ENCODE measurements at regions not wholly inside any gene's neighbourhood (a gene's known extent, or its start where the extent isn't known, plus 50 kb on each side); places are given as distances from the start of the nearest gene placed in this dataset.
A peak's percentile ranks its signal among the peaks of the same experiment; 100 is the strongest.

DNA sequence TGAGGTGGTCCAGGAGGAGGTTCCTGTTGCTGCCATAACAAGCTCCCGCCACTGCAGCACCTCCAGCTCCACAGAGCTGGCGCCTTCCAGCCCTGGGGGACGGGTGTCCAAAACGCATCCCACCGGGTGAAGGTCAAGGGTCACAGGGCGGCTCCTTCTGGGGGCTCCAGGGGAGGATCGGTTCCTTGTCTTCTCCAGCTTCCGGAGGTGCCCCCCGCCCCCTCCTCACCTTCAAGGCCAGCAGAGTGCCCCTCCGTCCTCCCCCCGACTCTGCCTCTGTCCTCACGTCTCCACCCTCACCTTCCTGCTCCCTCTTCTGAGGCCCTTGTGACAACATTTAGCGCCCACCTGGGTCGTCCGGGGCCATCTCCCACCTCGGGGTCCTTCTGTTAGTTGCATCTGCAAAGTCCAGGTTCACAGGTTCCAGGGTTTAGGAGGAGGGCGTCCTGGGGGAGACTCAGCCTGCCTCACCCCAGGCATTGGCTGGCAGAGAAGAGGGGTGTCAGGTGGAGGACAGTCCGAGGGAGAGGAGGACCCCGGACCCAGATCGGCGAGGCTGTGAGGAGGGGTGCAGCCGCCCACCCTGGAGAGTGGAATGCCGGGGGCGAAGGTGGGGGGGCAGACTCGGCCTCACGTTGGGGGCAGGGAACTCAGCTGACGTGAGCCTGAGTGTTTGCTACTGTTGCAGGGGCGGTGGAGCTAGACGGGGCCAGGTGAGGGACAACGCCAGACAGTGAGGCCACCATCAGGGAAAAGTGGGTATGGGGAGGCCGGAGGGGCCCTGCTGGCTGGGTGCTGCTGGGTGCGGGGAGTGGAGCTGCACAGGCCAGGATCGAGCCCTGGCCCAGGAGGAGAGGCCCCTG, 205.5 kb upstream of the C14orf180 start:
- DNase-seq: no peak

- no peak for DNase-seq
Observed at GRCh38 chr14:104374718-104375080, 204.9 kb upstream of the C14orf180 start.

DNA sequence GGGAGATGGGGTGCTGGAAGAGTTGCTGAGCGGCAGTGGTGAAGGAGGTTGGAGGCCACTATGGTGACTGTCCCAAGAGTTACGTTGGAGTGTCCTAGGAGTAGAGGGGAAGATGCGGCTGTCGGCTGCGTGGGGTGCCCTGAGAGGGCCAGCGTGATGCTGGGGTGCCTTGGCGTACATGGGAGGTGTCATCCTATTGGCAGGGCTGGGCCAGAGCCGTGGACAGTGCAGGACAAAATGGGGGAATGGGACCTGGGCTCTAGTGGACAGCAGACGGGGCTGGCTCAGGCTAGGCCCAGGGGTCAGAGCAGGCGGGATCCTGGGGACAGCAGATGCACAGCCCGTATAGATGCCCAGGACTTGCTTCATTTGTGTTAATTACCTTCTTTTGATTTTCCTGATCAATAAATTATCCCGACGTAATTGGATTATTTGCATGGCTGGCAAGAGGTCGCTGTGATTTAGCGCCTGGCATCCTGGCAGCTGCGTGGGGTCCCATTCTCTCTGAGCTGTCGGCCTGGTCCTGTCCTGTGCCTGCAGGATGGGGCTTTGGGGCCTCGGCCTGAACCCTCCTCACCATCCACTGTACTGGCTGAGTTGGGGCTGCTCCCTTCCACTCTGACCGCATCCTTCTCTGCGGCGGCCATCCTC, 203.9 kb upstream of the C14orf180 start:
- DNase-seq: no peak

DNA sequence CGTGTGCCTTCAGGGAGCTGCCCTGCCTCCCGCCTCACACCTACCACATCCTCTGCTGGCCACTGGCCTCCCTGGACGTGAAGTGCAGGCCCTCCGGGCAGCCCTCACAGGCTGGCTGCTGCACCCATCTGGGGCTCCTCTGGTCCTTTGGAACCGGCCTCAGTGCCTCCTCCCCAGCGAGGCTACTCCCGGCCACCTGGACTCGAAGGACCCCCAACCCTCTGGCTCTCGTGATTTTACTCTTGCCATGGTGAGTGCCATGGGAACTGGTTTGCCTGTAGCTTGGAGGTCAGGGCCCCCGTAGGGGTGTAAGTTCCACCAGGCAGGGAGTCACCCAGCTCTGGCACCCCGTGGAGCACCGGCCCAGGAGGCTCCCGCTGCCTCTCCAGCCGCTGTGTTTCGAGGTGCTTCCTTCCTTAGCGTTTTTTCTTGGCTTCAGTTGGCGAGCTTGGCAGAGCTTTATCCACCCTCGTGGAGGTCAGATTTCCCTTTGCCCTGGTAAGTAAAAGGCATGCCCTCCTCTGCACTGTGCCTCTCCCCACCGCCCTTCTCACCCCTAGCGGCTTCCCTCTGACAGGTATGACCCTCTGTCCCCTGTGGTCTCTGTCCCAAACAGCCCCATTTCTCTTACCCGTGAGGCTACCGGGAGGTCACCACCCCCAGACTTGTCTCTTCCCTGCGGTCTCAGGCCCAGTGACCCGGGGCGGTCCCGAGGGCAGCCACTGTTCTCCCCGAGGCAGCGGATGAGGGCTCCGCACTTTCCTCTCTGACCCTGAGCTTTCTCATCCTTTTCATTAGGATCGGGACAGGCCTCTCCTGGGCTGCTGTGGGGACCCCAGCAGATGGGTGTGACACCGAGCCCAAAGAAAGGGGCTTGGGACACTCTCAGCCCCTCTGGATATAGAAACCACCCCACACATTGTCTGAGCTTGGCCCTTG, 203.1 kb upstream of the C14orf180 start:
- DNase-seq: no peak

DNA sequence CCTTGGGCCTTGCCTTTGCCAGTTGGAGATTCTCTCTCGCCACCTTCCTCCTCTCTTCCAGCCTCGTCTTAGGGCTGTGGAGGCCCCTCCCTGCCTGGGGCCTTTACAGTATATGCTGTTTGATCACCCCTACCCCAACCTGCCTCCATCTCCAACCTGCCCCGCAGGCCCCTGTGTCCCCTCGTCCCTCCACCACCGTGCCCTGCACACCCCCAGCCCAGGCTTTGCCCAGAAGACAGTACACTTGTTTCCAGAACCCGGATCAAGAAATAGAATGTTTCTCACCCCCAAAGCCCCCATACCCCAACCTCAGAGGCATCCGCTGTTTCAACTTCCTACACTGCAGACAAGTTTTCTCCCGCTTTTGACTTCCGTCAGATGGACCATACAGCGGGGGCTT, 202.3 kb upstream of the C14orf180 start:
- DNase-seq: no peak

- DNase-seq: no peak
Observed at GRCh38 chr14:104378698-104379113, 200.9 kb upstream of the C14orf180 start.

- no peak for DNase-seq
Observed at GRCh38 chr14:104382361-104383087, 197.0 kb upstream of the C14orf180 start.

- no peak for DNase-seq
Observed at GRCh38 chr14:104383088-104383995, 196.2 kb upstream of the C14orf180 start.

DNA sequence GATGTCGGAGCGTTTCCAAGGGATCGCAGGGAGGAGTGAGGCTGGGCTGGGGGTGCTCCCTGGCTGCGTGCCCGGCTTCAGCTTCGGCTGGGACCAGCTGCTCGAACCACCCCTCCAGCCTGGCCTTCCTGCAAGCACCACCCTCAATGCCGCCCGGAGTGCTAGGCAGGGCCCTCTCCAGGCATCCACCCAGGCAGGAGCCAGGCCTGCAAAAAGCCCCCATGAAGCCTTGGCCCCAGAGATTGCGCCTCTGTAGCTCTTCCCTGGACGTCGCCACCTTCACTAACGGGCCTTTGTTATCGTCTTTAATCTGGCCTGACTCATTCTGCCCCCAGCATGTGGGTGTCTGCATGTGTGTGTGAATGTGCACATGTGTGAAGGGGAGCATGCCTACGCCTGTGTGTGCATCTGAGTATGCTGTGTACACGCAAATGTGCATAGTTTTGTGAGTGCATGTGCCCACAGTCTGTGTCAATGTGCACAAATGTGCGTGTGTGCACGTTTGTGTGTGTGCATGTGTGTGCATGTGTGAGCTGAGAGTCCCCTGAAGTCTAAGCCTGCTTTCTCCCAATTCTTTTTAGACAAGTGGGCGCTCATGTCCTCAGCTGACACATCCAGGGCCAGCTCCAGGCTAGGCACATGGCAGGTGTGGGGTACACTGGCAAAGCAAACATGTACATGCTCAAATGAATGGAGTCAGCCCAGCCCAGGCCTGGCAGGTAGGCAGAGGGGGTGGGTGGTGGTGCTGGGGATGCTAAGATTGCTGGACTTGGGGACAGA, 195.4 kb upstream of the C14orf180 start:
- peak in 1 of 2 experiments; percentile 17 for DNase-seq

GRCh38 chr14:104384776-104385071, 194.8 kb upstream of the C14orf180 start:
- no peak for DNase-seq

- no peak for DNase-seq
Observed at GRCh38 chr14:104385111-104385510, 194.5 kb upstream of the C14orf180 start.

DNA sequence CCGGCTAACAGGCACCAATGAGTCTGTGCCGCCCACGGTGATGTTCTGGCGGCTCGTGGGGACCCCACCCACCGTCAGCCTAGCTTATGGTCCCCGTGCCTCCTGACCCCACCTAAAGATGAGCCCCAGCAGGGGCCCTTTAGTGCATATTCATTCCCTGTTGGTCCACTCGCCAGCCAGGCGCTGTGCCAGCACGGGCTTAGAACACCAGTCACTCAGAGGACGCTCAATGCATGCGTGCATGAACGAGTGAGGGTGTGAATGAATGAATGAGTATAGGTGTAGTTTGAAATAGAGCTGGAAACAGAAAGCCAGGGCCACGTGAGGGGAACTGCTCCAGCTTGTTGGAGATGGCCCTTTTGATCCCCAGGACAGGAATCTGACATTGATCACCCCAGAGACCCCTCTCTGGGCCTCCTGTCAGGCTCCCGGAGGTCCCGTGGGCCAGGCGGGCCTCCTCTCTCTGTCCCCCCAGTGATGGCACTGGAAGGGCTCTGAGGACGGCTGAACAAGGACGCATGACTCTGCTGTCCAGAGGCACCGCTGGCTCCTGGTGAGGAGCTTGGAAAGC, 193.9 kb upstream of the C14orf180 start:
- no peak for DNase-seq

- no peak for DNase-seq
Observed at GRCh38 chr14:104386151-104386841, 193.3 kb upstream of the C14orf180 start.

- DNase-seq: no peak
Observed at GRCh38 chr14:104387022-104388010, 192.2 kb upstream of the C14orf180 start.

- no peak for DNase-seq
Observed at GRCh38 chr14:104388011-104388521, 191.5 kb upstream of the C14orf180 start.

DNA sequence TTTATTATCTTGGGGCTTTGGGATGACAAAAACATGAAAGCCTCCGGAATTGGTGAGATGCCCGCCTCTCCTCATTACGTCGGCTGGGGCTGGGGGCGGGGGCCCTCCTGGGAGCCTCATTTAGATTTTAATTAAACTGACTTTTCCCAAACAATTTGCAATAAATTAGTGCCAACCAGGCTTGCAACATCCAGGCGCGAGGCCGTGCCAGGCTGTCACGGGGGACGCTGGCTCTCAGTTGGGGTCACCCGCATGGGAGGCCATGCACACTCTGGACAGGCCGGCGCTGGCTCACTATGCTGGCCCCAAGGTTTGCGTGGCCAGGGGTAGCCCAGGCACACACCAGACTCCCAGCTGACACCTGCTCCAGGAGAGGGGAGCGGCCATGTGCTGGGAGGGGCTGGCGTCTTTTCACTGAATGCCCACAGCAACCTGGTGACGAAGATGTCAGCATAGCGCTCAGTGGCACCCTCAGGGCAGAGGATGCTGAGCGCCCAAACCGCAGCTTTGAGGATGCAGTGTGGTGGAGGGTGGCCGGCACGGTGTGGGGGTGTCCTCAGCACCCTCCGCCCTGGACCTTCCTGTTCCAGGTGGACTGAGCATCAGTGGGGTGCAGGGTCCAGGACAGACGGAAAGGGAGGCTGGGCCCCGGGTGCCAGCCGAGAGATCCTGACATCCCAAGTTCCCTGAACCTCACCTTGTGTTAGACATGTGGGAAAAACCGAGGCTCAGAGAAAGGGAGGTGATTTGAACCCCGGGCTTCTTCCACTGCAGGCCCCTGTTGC, 190.8 kb upstream of the C14orf180 start:
- no peak for DNase-seq
